SK-N-SH (cell line): ENCODE measurements at regions not wholly inside any gene's neighbourhood (a gene's known extent, or its start where the extent isn't known, plus 50 kb on each side); places are given as distances from the start of the nearest gene placed in this dataset.

Experiments used
- CTCF ChIA-PET: fragments of 300-600, 350-600 bp; formaldehyde crosslinking; extraction: SDS; loops from one replicate; lab custom pipeline; 2021; lab: Yijun Ruan, JAX
- POLR2A ChIA-PET: fragments of 350-600 bp; sonication (Branson Sonifier 250); formaldehyde crosslinking; extraction: SDS; loops from one replicate; lab custom pipeline; 2020; ENCODE audit warnings: antibody characterized with exemption, inconsistent platforms; lab: Yijun Ruan, JAX
- DNase-seq: peaks from one replicate; pipeline ENCODE4 v3.0.0; 2012
- H2AFZ ChIP-seq: fragments of 200-600 bp; sonication (generic); 2 replicates; pipeline ENCODE4 v1.8.1; 2016; ENCODE audit warnings: antibody characterized with exemption, mild to moderate bottlenecking, low read depth
- H3F3A ChIP-seq: fragments of 200-600 bp; sonication (generic); replicated peaks from 2 replicates; pipeline ENCODE3; 2016; ENCODE audit warnings: antibody characterized with exemption, mild to moderate bottlenecking; ENCODE audit not compliant: insufficient read depth
- H3K27ac ChIP-seq, 2 experiments: fragments of 200-500 bp in 1 of 2; fragments of 200-600 bp in 1 of 2; sonication (Bioruptor generic) in 1 of 2; sonication (generic), shearing (Covaris generic) in 1 of 2; 2 replicates each; pipeline versions ENCODE4 v1.5.1 to v1.6.1; 2014 to 2016; ENCODE audit warnings: low read depth in 2 of 2, inconsistent platforms in 1 of 2, low read length in 1 of 2, mild to moderate bottlenecking in 1 of 2, mixed read lengths in 1 of 2
- H3K27me3 ChIP-seq: fragments of 200-600 bp; sonication (generic), shearing (Covaris generic); 2 replicates; pipeline ENCODE4 v1.6.1; 2016; ENCODE audit warnings: mixed run types; ENCODE audit not compliant: insufficient read depth
- H3K36me3 ChIP-seq, 2 experiments: fragments of 200-500 bp in 1 of 2; fragments of 200-600 bp in 1 of 2; sonication (Bioruptor generic) in 1 of 2; sonication (generic) in 1 of 2; replicated peaks in 1 of 2; 2 replicates each; pipeline versions ENCODE3 to v1.5.1; 2014 to 2016; ENCODE audit warnings: low read length in 1 of 2, mild to moderate bottlenecking in 1 of 2; ENCODE audit not compliant: insufficient read depth in 2 of 2, control insufficient read depth in 1 of 2
- H3K4me1 ChIP-seq, 2 experiments: fragments of 200-500 bp in 1 of 2; fragments of 200-600 bp in 1 of 2; sonication (Bioruptor generic) in 1 of 2; sonication (generic), shearing (Covaris generic) in 1 of 2; 2 replicates each; pipeline versions ENCODE4 v1.5.1 to v1.6.1; 2014 to 2016; ENCODE audit warnings: low read depth in 1 of 2, low read length in 1 of 2, mixed run types in 1 of 2; ENCODE audit not compliant: insufficient read depth in 2 of 2, control insufficient read depth in 1 of 2
- H3K4me2 ChIP-seq: fragments of 200-600 bp; sonication (generic), shearing (Covaris generic); 2 replicates; pipeline ENCODE4 v1.6.1; 2017; ENCODE audit warnings: mixed run types
- H3K4me3 ChIP-seq, 2 experiments: fragments of 200-500 bp in 1 of 2; fragments of 200-600 bp in 1 of 2; sonication (Bioruptor generic) in 1 of 2; sonication (generic), shearing (Covaris generic) in 1 of 2; 2 replicates each; pipeline versions ENCODE4 v1.5.1 to v1.8.1; 2014 to 2016; ENCODE audit warnings: low read depth in 2 of 2, inconsistent platforms in 1 of 2, low read length in 1 of 2, mild to moderate bottlenecking in 1 of 2, mixed read lengths in 1 of 2, moderate library complexity in 1 of 2
- H3K79me2 ChIP-seq: fragments of 200-600 bp; sonication (generic); 2 replicates; pipeline ENCODE4 v1.8.1; 2017; ENCODE audit warnings: mild to moderate bottlenecking; ENCODE audit not compliant: insufficient read depth
- H3K9ac ChIP-seq: fragments of 200-600 bp; sonication (generic); 2 replicates; pipeline ENCODE4 v1.6.1; 2017; ENCODE audit warnings: mixed run types
- H3K9me2 ChIP-seq: fragments of 200-600 bp; sonication (generic); 2 replicates; pipeline ENCODE4 v1.6.1; 2017; ENCODE audit warnings: mixed run types
- H3K9me3 ChIP-seq: fragments of 200-600 bp; sonication (generic); 2 replicates; pipeline ENCODE4 v1.6.1; 2017; ENCODE audit warnings: mixed run types, mild to moderate bottlenecking, moderate library complexity
- H4K20me1 ChIP-seq: fragments of 200-600 bp; sonication (generic); 2 replicates; pipeline ENCODE4 v1.6.1; 2017; ENCODE audit warnings: mild to moderate bottlenecking, mixed run types; ENCODE audit not compliant: insufficient read depth
- CHD2 ChIP-seq: fragments of 150-350 bp; IDR thresholded peaks from 2 replicates; pipeline ENCODE4 v1.6.1; 2018; ENCODE audit warnings: low read length; ENCODE audit not compliant: partially characterized antibody
- CTCF ChIP-seq: fragments of 200-600 bp; sonication (generic); IDR thresholded peaks from 2 replicates; pipeline ENCODE4 v1.6.1; 2017; ENCODE audit warnings: antibody characterized with exemption, mild to moderate bottlenecking, moderate library complexity
- EP300 ChIP-seq, 2 experiments: IDR thresholded peaks; 2 replicates each; pipeline versions ENCODE4 v1.4.0 to v1.6.1; 2012; ENCODE audit warnings: borderline replicate concordance in 1 of 2, low read depth in 1 of 2, low read length in 1 of 2
- GATA2 ChIP-seq: sonication (generic); formaldehyde crosslinking; IDR thresholded peaks from 2 replicates; pipeline ENCODE4 v1.5.0; 2020; ENCODE audit warnings: mild to moderate bottlenecking, missing genetic modification reagents
- IRF3 ChIP-seq: fragments of 150-350 bp; IDR thresholded peaks from 2 replicates; pipeline ENCODE4 v1.6.1; 2016; ENCODE audit warnings: mild to moderate bottlenecking, low read depth, low read length
- MAX ChIP-seq: IDR thresholded peaks from 2 replicates; pipeline ENCODE4 v1.4.0; 2012; ENCODE audit warnings: low read depth
- MEF2A ChIP-seq: IDR thresholded peaks from 2 replicates; pipeline ENCODE4 v1.4.0; 2012; ENCODE audit warnings: low read depth, borderline replicate concordance
- MXI1 ChIP-seq: IDR thresholded peaks from 2 replicates; pipeline ENCODE4 v1.6.1; 2012; ENCODE audit warnings: mild to moderate bottlenecking, low read depth, low read length, improper control_type of control experiment
- POLR2AphosphoS5 ChIP-seq: IDR thresholded peaks from 2 replicates; pipeline ENCODE4 v1.6.1; 2012; ENCODE audit warnings: low read depth, low read length
- RCOR1 ChIP-seq: fragments of 150-350 bp; IDR thresholded peaks from 2 replicates; pipeline ENCODE4 v1.6.1; 2017; ENCODE audit warnings: antibody characterized with exemption, low read length
- REST ChIP-seq: IDR thresholded peaks from 2 replicates; pipeline ENCODE4 v1.6.1; 2012; ENCODE audit warnings: mild to moderate bottlenecking, low read depth, low read length, moderate library complexity
- RXRA ChIP-seq: IDR thresholded peaks from 2 replicates; pipeline ENCODE4 v1.4.0; 2012; ENCODE audit warnings: low read depth, mild to moderate bottlenecking, borderline replicate concordance
- SMC3 ChIP-seq: IDR thresholded peaks from 2 replicates; pipeline ENCODE4 v1.6.1; 2012; ENCODE audit warnings: low read depth, low read length, improper control_type of control experiment
- TAF1 ChIP-seq: IDR thresholded peaks from 2 replicates; pipeline ENCODE4 v1.6.1; 2012; ENCODE audit warnings: low read depth, mild to moderate bottlenecking, low read length, moderate library complexity, borderline replicate concordance
- TCF12 ChIP-seq: IDR thresholded peaks from 2 replicates; pipeline ENCODE4 v1.4.0; 2012
- USF1 ChIP-seq: IDR thresholded peaks from 2 replicates; pipeline ENCODE4 v1.4.0; 2012; ENCODE audit warnings: low read depth, borderline replicate concordance
- ZBTB33 ChIP-seq: IDR thresholded peaks from 2 replicates; pipeline ENCODE4 v1.4.0; 2012; ENCODE audit warnings: low read depth, borderline replicate concordance
- whole genome bisulfite sequencing: methylation state at CpG from one replicate; pipeline ENCODE4 v1.1.6; 2017; ENCODE audit warnings: low lambda C conversion rate; 5-methylcytosine and 5-hydroxymethylcytosine counted together

GRCh38 chr5:163608621-163609020, 103.2 kb downstream of the MAT2B start:
- Histone ChIP-seq H3F3A (no peaks in the 10 kb centered on the region), H4K20me1 (no peaks in the 10 kb centered on the region), H3K9ac (no peak overlapping the region), H3K9me3 (no peaks in the 10 kb centered on the region), H3K36me3 (no peaks in the 10 kb centered on the region), H3K4me3 (no peak overlapping the region), H3K4me2 (no peak overlapping the region), H3K79me2 (no peaks in the 10 kb centered on the region), H3K27me3 (no peaks in the 10 kb centered on the region), H3K27ac (no peak overlapping the region), H2AFZ (no peak overlapping the region), H3K9me2 (no peaks in the 10 kb centered on the region), H3K4me1 (peaks cover 0 to 8% of the 10 kb centered on the region in 2 experiments; a peak in 1 of 4 replicates)
- ChIA-PET POLR2A (no interaction called here), CTCF (interaction anchor here (1.1 to 1.9 kb wide), 3 partner anchors 18 to 39 kb away, joined by 3 to 5 read pairs (median 3); no protein-coding TSS in a partner anchor)
- no peak for DNase-seq
- no peak for TF ChIP-seq POLR2AphosphoS5
- no peak for TF ChIP-seq MAX
- TF ChIP-seq ZBTB33: no peak
- no peak for TF ChIP-seq MXI1
- TF ChIP-seq EP300 (IDR thresholded peaks at IDR 0.05; ENCODE audit: borderline replicate concordance in 1 of 2, low read depth in 1 of 2, low read length in 1 of 2): no peak
- no peak for TF ChIP-seq GATA2 (CRISPR knock-in tag)
- TF ChIP-seq SMC3: no peak
- TF ChIP-seq REST: no peak
- no peak for TF ChIP-seq TAF1
- no peak for TF ChIP-seq TCF12
- TF ChIP-seq, all 33 proteins: peak for 0

- no peaks in the 10 kb centered on the region for H3F3A ChIP-seq
- no peaks in the 10 kb centered on the region for H3K9me2 ChIP-seq
- no peak overlapping the region for H3K27ac ChIP-seq
- H3K27me3 ChIP-seq: no peaks in the 10 kb centered on the region
- peaks cover 0 to 8% of the 10 kb centered on the region in 2 experiments; a peak in 1 of 4 replicates for H3K4me1 ChIP-seq
- H3K9me3 ChIP-seq: no peaks in the 10 kb centered on the region
- H3K9ac ChIP-seq: no peak overlapping the region
- ChIA-PET POLR2A (no interaction called here), CTCF (interaction anchor here (1.3 to 1.9 kb wide), 2 partner anchors 17 to 40 kb away, joined by 3 to 5 read pairs; no protein-coding TSS in a partner anchor)
- H3K4me3 ChIP-seq: no peak overlapping the region
- H3K36me3 ChIP-seq: no peaks in the 10 kb centered on the region
- H4K20me1 ChIP-seq: no peaks in the 10 kb centered on the region
- no peak overlapping the region for H3K4me2 ChIP-seq
- H3K79me2 ChIP-seq: no peaks in the 10 kb centered on the region
- WGBS: 36% methylated on average over 1 of the region's 1 CpG
- DNase-seq: no peak
- H2AFZ ChIP-seq: no peak overlapping the region
- TF ChIP-seq RCOR1 (no peak), CHD2 (no peak), CTCF (no peak), MAX (no peak), POLR2AphosphoS5 (no peak), MXI1 (no peak), MEF2A (no peak), RXRA (no peak), GATA2 (CRISPR knock-in tag) (no peak), USF1 (no peak), IRF3 (no peak)
Observed at GRCh38 chr5:163609910-163610309, 104.5 kb downstream of the MAT2B start.
